ENCODE measurements at regions not wholly inside any gene's neighbourhood (a gene's known extent, or its start where the extent isn't known, plus 50 kb on each side); places are given as distances from the start of the nearest gene placed in this dataset.

- TF ChIP-seq EP300 (IDR thresholded peaks at IDR 0.05) (no peak), CTCF (IDR thresholded peaks at IDR 0.05) (no peak), POLR2AphosphoS5 (IDR thresholded peaks at IDR 0.05) (no peak), POLR2A (IDR thresholded peaks at IDR 0.05) (no peak)
- no peaks in the 10 kb centered on the region for H3K27me3 ChIP-seq
- H3K27ac ChIP-seq = no peak overlapping the region
- no peaks in the 10 kb centered on the region for H3K4me1 ChIP-seq
- 66% methylated on average over 6 of the region's 6 CpGs for WGBS
- DNase-seq (ENCODE audit: low spot score in 2 of 2) = no peak
- no peaks in the 10 kb centered on the region for H3K9me3 ChIP-seq
- no peak overlapping the region for H3K4me3 ChIP-seq
- no peaks in the 10 kb centered on the region for H3K36me3 ChIP-seq
These were observed 735.3 kb upstream of the TENM3 start for GRCh38 chr4:181507938-181508337.

- Histone ChIP-seq H3K9me3 (no peaks in the 10 kb centered on the region), H3K27ac (no peak overlapping the region), H3K36me3 (no peaks in the 10 kb centered on the region), H3K4me1 (no peaks in the 10 kb centered on the region), H3K4me3 (no peak overlapping the region), H3K27me3 (no peaks in the 10 kb centered on the region)
- TF ChIP-seq POLR2A (IDR thresholded peaks at IDR 0.05) (no peak), POLR2AphosphoS5 (IDR thresholded peaks at IDR 0.05) (no peak), CTCF (IDR thresholded peaks at IDR 0.05) (no peak), EP300 (IDR thresholded peaks at IDR 0.05) (no peak)
- DNase-seq (ENCODE audit: low spot score in 2 of 2) = no peak
- 73% methylated on average over 6 of the region's 6 CpGs for WGBS
These were observed 734.6 kb upstream of the TENM3 start for GRCh38 chr4:181508601-181509000.

DNA sequence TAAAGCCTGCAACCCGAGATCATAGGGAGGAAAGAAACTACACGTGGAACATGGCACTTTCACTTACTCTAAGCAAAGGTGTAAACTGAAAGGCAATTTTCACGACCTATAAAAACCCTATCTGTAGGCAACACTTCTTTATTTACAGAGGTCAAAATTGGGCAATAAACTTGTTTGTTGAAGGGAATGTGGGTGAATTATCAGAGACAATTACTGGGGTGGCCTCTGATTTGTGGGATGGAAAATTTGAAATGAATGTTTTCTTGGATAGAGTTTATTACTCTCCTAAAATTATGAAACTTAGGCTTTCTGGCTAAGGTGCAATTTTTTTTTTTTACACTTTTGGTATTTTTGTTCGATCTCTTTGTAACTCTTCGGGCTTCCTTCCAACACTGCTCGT, 734.1 kb upstream of the TENM3 start:
- Histone ChIP-seq H3K27me3 (no peaks in the 10 kb centered on the region), H3K27ac (no peak overlapping the region), H3K4me3 (no peak overlapping the region), H3K9me3 (no peaks in the 10 kb centered on the region), H3K36me3 (no peaks in the 10 kb centered on the region), H3K4me1 (no peaks in the 10 kb centered on the region)
- DNase-seq (ENCODE audit: low spot score in 2 of 2) = no peak
- TF ChIP-seq POLR2AphosphoS5 (IDR thresholded peaks at IDR 0.05) = no peak
- TF ChIP-seq POLR2A (IDR thresholded peaks at IDR 0.05) = no peak
- TF ChIP-seq EP300 (IDR thresholded peaks at IDR 0.05) = no peak
- TF ChIP-seq CTCF (IDR thresholded peaks at IDR 0.05) = no peak
- WGBS = 54% methylated on average over 6 of the region's 6 CpGs

GRCh38 chr4:181517491-181517890, 725.7 kb upstream of the TENM3 start:
- 70% methylated on average over 3 of the region's 3 CpGs for WGBS
- Histone ChIP-seq H3K27me3 (no peaks in the 10 kb centered on the region), H3K4me3 (no peak overlapping the region), H3K36me3 (no peaks in the 10 kb centered on the region), H3K9me3 (no peaks in the 10 kb centered on the region), H3K27ac (no peak overlapping the region), H3K4me1 (no peaks in the 10 kb centered on the region)
- DNase-seq (ENCODE audit: low spot score in 2 of 2) = no peak
- TF ChIP-seq POLR2A (IDR thresholded peaks at IDR 0.05) (no peak), CTCF (IDR thresholded peaks at IDR 0.05) (no peak), POLR2AphosphoS5 (IDR thresholded peaks at IDR 0.05) (no peak), EP300 (IDR thresholded peaks at IDR 0.05) (no peak)

DNA sequence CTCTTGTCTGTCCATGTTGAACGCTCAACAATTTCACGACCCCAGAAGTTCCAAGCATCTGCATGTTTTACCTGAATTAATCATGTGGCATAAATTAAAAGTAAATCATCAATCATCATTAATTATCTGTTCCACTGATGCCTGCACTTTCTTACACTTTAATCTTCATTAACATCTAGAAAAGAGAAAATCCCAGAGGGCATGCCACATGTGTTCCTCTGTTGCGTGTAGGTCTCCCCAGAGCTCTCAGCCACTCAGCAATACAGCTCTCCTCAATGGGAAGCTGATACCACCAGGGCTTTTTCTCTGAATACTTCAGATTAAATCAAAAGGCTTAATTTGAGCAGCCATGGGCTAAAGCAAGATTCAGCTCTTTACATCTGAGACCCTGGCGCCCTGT, 722.4 kb upstream of the TENM3 start:
- Histone ChIP-seq H3K36me3 (no peaks in the 10 kb centered on the region), H3K4me1 (no peaks in the 10 kb centered on the region)
- WGBS = 69% methylated on average over 4 of the region's 4 CpGs

More for the DNA sequence above, 722.4 kb upstream of the TENM3 start:
- Histone ChIP-seq H3K27me3 (no peaks in the 10 kb centered on the region), H3K9me3 (no peaks in the 10 kb centered on the region), H3K4me3 (no peak overlapping the region), H3K27ac (no peak overlapping the region)
- TF ChIP-seq POLR2A (IDR thresholded peaks at IDR 0.05) (no peak), POLR2AphosphoS5 (IDR thresholded peaks at IDR 0.05) (no peak), EP300 (IDR thresholded peaks at IDR 0.05) (no peak), CTCF (IDR thresholded peaks at IDR 0.05) (no peak)
- no peak for DNase-seq (ENCODE audit: low spot score in 2 of 2)
